Transverse colon (tissue), 4 donors: ENCODE measurements at regions not wholly inside any gene's neighbourhood (a gene's known extent, or its start where the extent isn't known, plus 50 kb on each side); places are given as distances from the start of the nearest gene placed in this dataset.

ENCODE experiments used
- DNase-seq: peaks from one replicate; pipeline ENCODE4 v3.0.0-alpha.2; 2019
- H3K27ac ChIP-seq, 4 donors: fragments of 200-600 bp; sonication (generic); 2 replicates each; pipeline ENCODE4 v1.5.1; 2016 to 2018; ENCODE audit warnings: inconsistent platforms in 4 of 4
- H3K27me3 ChIP-seq: fragments of 200-600 bp; sonication (generic); 2 replicates; pipeline ENCODE4 v1.5.1; 2017; ENCODE audit warnings: inconsistent platforms
- H3K36me3 ChIP-seq, 4 donors: fragments of 200-600 bp; sonication (generic); 2 replicates each; pipeline ENCODE4 v1.5.1; 2017 to 2019; ENCODE audit warnings: inconsistent platforms in 4 of 4
- H3K4me1 ChIP-seq, 4 donors: fragments of 200-600 bp; sonication (generic); 2 replicates each; pipeline ENCODE4 v1.5.1; 2017 to 2020; ENCODE audit warnings: inconsistent platforms in 4 of 4
- H3K4me3 ChIP-seq, 4 donors: fragments of 200-600 bp; sonication (generic); 1 replicate in 1 of 4; 2 replicates in 3 of 4; pipeline versions ENCODE4 v1.5.1 to v1.6.1; 2017 to 2019; ENCODE audit warnings: inconsistent platforms in 4 of 4
- H3K9me3 ChIP-seq, 2 donors: fragments of 200-600 bp; sonication (generic); 2 replicates each; pipeline ENCODE4 v1.5.1; 2017 to 2019; ENCODE audit warnings: inconsistent platforms in 2 of 2
- CTCF ChIP-seq, 5 experiments: fragments of 200-600 bp in 3 of 5; fragments of 450-650 bp in 2 of 5; sonication (generic) in 3 of 5; IDR thresholded peaks; 1 replicate in 2 of 5; 2 replicates in 3 of 5; pipeline ENCODE4 v1.5.1; 2016 to 2017; ENCODE audit warnings: antibody characterized with exemption in 5 of 5, inconsistent platforms in 3 of 5, mild to moderate bottlenecking in 2 of 5, moderate library complexity in 1 of 5
- EP300 ChIP-seq: sonication (generic); formaldehyde crosslinking; IDR thresholded peaks from one replicate; pipeline ENCODE4 v1.6.1; 2017; ENCODE audit warnings: antibody characterized with exemption, low read depth
- POLR2A ChIP-seq: fragments of 450-650 bp; IDR thresholded peaks from one replicate; pipeline ENCODE4 v1.6.1; 2016; ENCODE audit warnings: antibody characterized with exemption, mild to moderate bottlenecking, moderate library complexity
- POLR2AphosphoS5 ChIP-seq, 3 donors: sonication (generic); formaldehyde crosslinking; IDR thresholded peaks; one replicate each; pipeline ENCODE4 v1.6.1; 2016; ENCODE audit warnings: antibody characterized with exemption in 3 of 3
- WGBS, 2 donors: methylation state at CpG; one replicate each; pipeline ENCODE4 v1.1.5; 2018; ENCODE audit warnings: low coverage in 1 of 2; 5-methylcytosine and 5-hydroxymethylcytosine counted together
- in situ Hi-C, 4 donors: fragments of 200-750 bp; cut with MboI; loops; one replicate each; pipeline versions ENCODE4 v1.15.0 to v1.15.1; 2017; ENCODE audit warnings: low sequenced_read_pairs in 3 of 4, low pct_ligation_motif_present in 1 of 4, low pct_unique_long_range_greater_than_20kb in 1 of 4
- intact Hi-C: fragments of 100-400 bp; cut with DNase I; formaldehyde crosslinking; loops from one replicate; pipeline ENCODE4 v1.15.1; 2023; ENCODE audit warnings: low total_unique reads

GRCh38 chr6:144767051-144767450 is 481.9 kb downstream of the UTRN start:
- Histone ChIP-seq H3K27me3 (no peaks in the 10 kb centered on the region), H3K27ac (no peak overlapping the region), H3K4me1 (no peaks in the 10 kb centered on the region), H3K4me3 (no peak overlapping the region), H3K36me3 (no peaks in the 10 kb centered on the region), H3K9me3 (no peaks in the 10 kb centered on the region)
- intact Hi-C loops, result loop anchor here (2.0 kb wide), 1 partner anchor 78 kb away; no protein-coding TSS in a partner anchor
- 92 to 98% methylated on average over 1 of the region's 1 CpG for WGBS, 2 donors
- in situ Hi-C loops, result no loop called here
- TF ChIP-seq EP300 (no peak), POLR2AphosphoS5 (IDR thresholded peaks at IDR 0.05) (no peak), CTCF (IDR thresholded peaks at IDR 0.05) (no peak), POLR2A (no peak)
- DNase-seq, result no peak

GRCh38 chr6:144768551-144769075 is 483.5 kb downstream of the UTRN start:
- Histone ChIP-seq H3K36me3 (peaks cover 0 to 3% (median 0%) of the 10 kb centered on the region in 4 donors), H3K27ac (no peak overlapping the region), H3K4me3 (no peak overlapping the region), H3K9me3 (no peaks in the 10 kb centered on the region), H3K27me3 (no peaks in the 10 kb centered on the region), H3K4me1 (no peaks in the 10 kb centered on the region)
- no peak for DNase-seq
- in situ Hi-C loops (no loop called here), intact Hi-C loops (no loop called here)
- no peak for TF ChIP-seq POLR2AphosphoS5 (IDR thresholded peaks at IDR 0.05)
- TF ChIP-seq CTCF (IDR thresholded peaks at IDR 0.05), result no peak
- TF ChIP-seq POLR2A, result no peak
- no peak for TF ChIP-seq EP300

GRCh38 chr6:144769142-144769541 is 484.0 kb downstream of the UTRN start:
- DNase-seq, result no peak
- 70 to 78% methylated on average over 3 of the region's 3 CpGs for WGBS, 2 donors
- TF ChIP-seq POLR2AphosphoS5 (IDR thresholded peaks at IDR 0.05) (no peak), POLR2A (no peak), EP300 (no peak), CTCF (IDR thresholded peaks at IDR 0.05) (no peak)
- in situ Hi-C loops, result no loop called here
- H3K27me3 ChIP-seq, result no peaks in the 10 kb centered on the region
- H3K4me3 ChIP-seq, result no peak overlapping the region
- intact Hi-C loops, result no loop called here
- no peak overlapping the region for H3K27ac ChIP-seq
- H3K4me1 ChIP-seq, result no peaks in the 10 kb centered on the region
- no peaks in the 10 kb centered on the region for H3K9me3 ChIP-seq
- peaks cover 0 to 8% (median 0%) of the 10 kb centered on the region in 4 donors for H3K36me3 ChIP-seq

DNA sequence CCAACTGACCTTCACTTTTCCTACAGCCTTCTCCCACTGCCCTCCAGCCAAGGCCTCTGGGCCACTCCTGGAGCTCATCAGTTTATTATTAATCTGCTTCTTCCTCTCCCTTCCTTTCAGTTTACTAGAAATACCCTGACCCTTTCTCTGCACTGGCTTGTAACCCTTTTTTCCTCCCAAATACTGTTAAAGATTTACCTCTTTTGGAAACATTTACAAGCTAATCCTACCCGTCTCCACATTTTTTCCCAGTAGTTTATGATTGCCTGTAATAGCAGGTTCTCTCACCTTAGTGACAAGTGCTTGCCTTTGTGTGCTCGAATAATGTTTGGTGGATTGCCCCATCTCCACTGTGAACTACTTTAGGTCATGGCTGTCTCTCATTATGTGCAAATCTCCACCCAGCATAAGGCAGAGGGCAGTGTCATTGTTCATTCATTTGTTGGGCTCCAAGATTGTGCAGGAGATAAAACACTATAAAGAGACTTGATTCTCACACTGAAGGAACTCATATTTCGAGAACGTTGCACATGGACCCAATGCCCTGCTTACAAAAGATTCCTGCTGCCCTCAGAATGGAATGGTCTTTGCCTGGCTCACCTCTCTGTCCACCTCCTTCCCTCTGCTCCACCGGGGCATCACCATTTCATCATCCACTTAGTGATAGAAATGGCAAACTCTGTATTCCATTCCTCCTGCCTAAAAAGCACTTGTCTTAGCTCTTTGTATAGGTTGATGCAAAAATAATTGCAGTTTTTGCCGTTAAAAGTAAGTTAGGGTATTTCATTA is 491.1 kb downstream of the UTRN start:
- TF ChIP-seq CTCF (IDR thresholded peaks at IDR 0.05), result no peak
- TF ChIP-seq POLR2AphosphoS5 (IDR thresholded peaks at IDR 0.05), result no peak
- TF ChIP-seq EP300, result no peak
- TF ChIP-seq POLR2A, result no peak
- WGBS, 2 donors, result 53 to 62% methylated on average over 3 to 6 of the region's 6 CpGs
- no peaks in the 10 kb centered on the region for H3K27me3 ChIP-seq
- H3K9me3 ChIP-seq, result no peaks in the 10 kb centered on the region
- DNase-seq, result no peak
- in situ Hi-C loops (no loop called here), intact Hi-C loops (no loop called here)
- peaks cover 0 to 30% (median 5%) of the 10 kb centered on the region in 4 donors for H3K36me3 ChIP-seq
- H3K27ac ChIP-seq, result no peak overlapping the region
- no peaks in the 10 kb centered on the region for H3K4me1 ChIP-seq
- H3K4me3 ChIP-seq, result no peak overlapping the region
